MM.1S (cell line): ENCODE measurements at regions not wholly inside any gene's neighbourhood (a gene's known extent, or its start where the extent isn't known, plus 50 kb on each side); places are given as distances from the start of the nearest gene placed in this dataset.

ENCODE experiments used
- DNase-seq: peaks from one replicate; pipeline ENCODE4 v3.0.0-alpha.2; 2015
- H2AFZ ChIP-seq: fragments of 300-600 bp; sonication (generic); 2 replicates; pipeline ENCODE4 v1.6.0; 2016; ENCODE audit warnings: antibody characterized with exemption, low read length
- H3F3A ChIP-seq: fragments of 300-600 bp; sonication (generic); 2 replicates; pipeline ENCODE4 v1.6.1; 2016; ENCODE audit warnings: mild to moderate bottlenecking, antibody characterized with exemption, low read length, moderate library complexity, mixed read lengths; ENCODE audit not compliant: insufficient read depth
- H3K27ac ChIP-seq: fragments of 300-600 bp; sonication (generic); 2 replicates; pipeline ENCODE4 v1.5.1; 2016; ENCODE audit warnings: mild to moderate bottlenecking, low read length
- H3K27me3 ChIP-seq: fragments of 300-600 bp; sonication (generic); replicated peaks from 2 replicates; pipeline ENCODE4 v1.6.0; 2016; ENCODE audit warnings: low read length; ENCODE audit not compliant: insufficient read depth
- H3K36me3 ChIP-seq: fragments of 300-600 bp; sonication (generic); replicated peaks from 2 replicates; pipeline ENCODE4 v1.6.1; 2016; ENCODE audit warnings: mild to moderate bottlenecking, low read length, mixed read lengths; ENCODE audit not compliant: insufficient read depth
- H3K4me1 ChIP-seq: fragments of 300-600 bp; sonication (generic); 2 replicates; pipeline ENCODE4 v1.6.1; 2016; ENCODE audit warnings: low read length, mixed read lengths
- H3K4me2 ChIP-seq: fragments of 300-600 bp; sonication (generic); 2 replicates; pipeline ENCODE4 v1.6.0; 2016; ENCODE audit warnings: low read depth, low read length
- H3K4me3 ChIP-seq: fragments of 300-600 bp; sonication (generic); 2 replicates; pipeline ENCODE4 v1.5.1; 2016; ENCODE audit warnings: low read length, mixed read lengths
- H3K79me2 ChIP-seq: fragments of 300-600 bp; sonication (generic); 2 replicates; pipeline ENCODE4 v1.6.1; 2016; ENCODE audit warnings: mixed run types, low read length, mixed read lengths
- H3K9ac ChIP-seq: fragments of 300-600 bp; sonication (generic); 2 replicates; pipeline ENCODE4 v1.6.1; 2016; ENCODE audit warnings: low read length, mixed read lengths
- H3K9me2 ChIP-seq: fragments of 300-600 bp; sonication (generic); replicated peaks from 2 replicates; pipeline ENCODE4 v1.6.1; 2016; ENCODE audit warnings: mild to moderate bottlenecking, low read length, mixed read lengths; ENCODE audit not compliant: insufficient read depth
- H3K9me3 ChIP-seq: fragments of 300-600 bp; sonication (generic); replicated peaks from 2 replicates; pipeline ENCODE4 v1.6.1; 2016; ENCODE audit warnings: mild to moderate bottlenecking, low read length, mixed read lengths; ENCODE audit not compliant: insufficient read depth
- H4K20me1 ChIP-seq: fragments of 300-600 bp; sonication (generic); 2 replicates; pipeline ENCODE4 v1.6.1; 2016; ENCODE audit warnings: mild to moderate bottlenecking, low read length, moderate library complexity, mixed read lengths; ENCODE audit not compliant: insufficient read depth
- EZH2 ChIP-seq: fragments of 300-600 bp; sonication (generic); optimal IDR thresholded peaks from 2 replicates; pipeline ENCODE3; 2017; ENCODE audit warnings: low read depth, mild to moderate bottlenecking, antibody characterized with exemption, low read length, mixed read lengths
- EZH2phosphoT487 ChIP-seq: fragments of 300-600 bp; sonication (generic); IDR thresholded peaks from 2 replicates; pipeline ENCODE4 v1.6.1; 2018; ENCODE audit warnings: antibody characterized with exemption, low read length
- TF ChIP-seq, protein P1 (sequence below): fragments of 300-600 bp; sonication (generic); IDR thresholded peaks from 2 replicates; pipeline ENCODE4 v1.5.1; 2016; ENCODE audit warnings: antibody characterized with exemption, low read length, mixed read lengths

DNA sequence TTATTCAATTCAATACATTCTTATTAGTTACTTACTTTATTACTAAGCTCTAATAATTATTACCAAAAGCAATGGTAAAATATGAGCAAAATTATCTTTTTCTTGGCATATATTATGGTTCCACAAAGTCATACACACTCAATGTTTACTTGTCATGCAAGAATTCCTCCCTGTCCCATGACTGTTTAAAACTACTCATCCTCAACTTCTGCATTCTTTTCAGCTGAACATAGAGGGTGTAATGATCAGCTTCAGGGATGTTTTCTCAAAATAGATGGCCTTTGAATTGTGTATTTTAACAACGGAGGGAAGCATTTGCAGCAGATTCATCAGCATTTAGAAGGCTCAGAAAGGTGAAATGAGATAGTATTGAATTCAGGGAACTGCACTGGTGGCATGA lies 499.0 kb downstream of the RWDD3 start:
- H3K79me2 ChIP-seq, result no peaks in the 10 kb centered on the region
- DNase-seq, result no peak
- H3K9ac ChIP-seq, result no peak overlapping the region
- no peaks in the 10 kb centered on the region for H3F3A ChIP-seq
- TF ChIP-seq EZH2phosphoT487 (no peak), EZH2 (no peak)
- TF ChIP-seq, protein P1, sequence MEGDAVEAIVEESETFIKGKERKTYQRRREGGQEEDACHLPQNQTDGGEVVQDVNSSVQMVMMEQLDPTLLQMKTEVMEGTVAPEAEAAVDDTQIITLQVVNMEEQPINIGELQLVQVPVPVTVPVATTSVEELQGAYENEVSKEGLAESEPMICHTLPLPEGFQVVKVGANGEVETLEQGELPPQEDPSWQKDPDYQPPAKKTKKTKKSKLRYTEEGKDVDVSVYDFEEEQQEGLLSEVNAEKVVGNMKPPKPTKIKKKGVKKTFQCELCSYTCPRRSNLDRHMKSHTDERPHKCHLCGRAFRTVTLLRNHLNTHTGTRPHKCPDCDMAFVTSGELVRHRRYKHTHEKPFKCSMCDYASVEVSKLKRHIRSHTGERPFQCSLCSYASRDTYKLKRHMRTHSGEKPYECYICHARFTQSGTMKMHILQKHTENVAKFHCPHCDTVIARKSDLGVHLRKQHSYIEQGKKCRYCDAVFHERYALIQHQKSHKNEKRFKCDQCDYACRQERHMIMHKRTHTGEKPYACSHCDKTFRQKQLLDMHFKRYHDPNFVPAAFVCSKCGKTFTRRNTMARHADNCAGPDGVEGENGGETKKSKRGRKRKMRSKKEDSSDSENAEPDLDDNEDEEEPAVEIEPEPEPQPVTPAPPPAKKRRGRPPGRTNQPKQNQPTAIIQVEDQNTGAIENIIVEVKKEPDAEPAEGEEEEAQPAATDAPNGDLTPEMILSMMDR, result no peak
- no peaks in the 10 kb centered on the region for H3K36me3 ChIP-seq
- H3K9me2 ChIP-seq, result no peaks in the 10 kb centered on the region
- H3K27ac ChIP-seq, result no peak overlapping the region
- H4K20me1 ChIP-seq, result no peaks in the 10 kb centered on the region
- H3K27me3 ChIP-seq, result no peaks in the 10 kb centered on the region
- no peak overlapping the region for H3K4me3 ChIP-seq
- no peak overlapping the region for H3K4me2 ChIP-seq
- no peaks in the 10 kb centered on the region for H3K9me3 ChIP-seq
- H2AFZ ChIP-seq, result no peak overlapping the region
- no peaks in the 10 kb centered on the region for H3K4me1 ChIP-seq

DNA sequence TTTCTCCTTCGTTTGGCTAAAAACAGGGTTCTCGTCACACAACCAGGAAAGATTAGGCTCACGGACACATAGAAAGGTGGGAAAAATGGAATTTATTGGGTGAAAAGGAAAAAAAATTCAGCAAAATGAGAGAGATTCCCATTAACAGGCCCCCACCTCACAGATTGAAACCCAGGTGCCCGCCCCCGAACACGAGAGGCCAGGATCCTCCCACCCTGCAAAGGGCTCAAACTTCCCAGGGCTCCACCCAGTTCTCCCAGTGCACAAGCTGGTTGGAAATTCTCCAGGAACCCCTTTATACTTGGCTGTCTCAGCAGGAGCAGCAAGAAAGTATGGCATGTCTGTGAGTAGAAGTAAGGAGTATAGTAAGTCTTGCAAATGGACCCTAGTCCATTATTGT lies 499.7 kb downstream of the RWDD3 start:
- Histone ChIP-seq H3K27me3 (no peaks in the 10 kb centered on the region), H3K9me3 (no peaks in the 10 kb centered on the region), H4K20me1 (no peaks in the 10 kb centered on the region), H3K36me3 (no peaks in the 10 kb centered on the region), H3K9ac (no peak overlapping the region), H3K79me2 (no peaks in the 10 kb centered on the region), H3K27ac (no peak overlapping the region), H2AFZ (no peak overlapping the region), H3K4me3 (no peak overlapping the region), H3K4me2 (no peak overlapping the region), H3K4me1 (no peaks in the 10 kb centered on the region), H3K9me2 (no peaks in the 10 kb centered on the region), H3F3A (no peaks in the 10 kb centered on the region)
- TF ChIP-seq EZH2phosphoT487, result no peak
- TF ChIP-seq EZH2, result no peak
- TF ChIP-seq, protein P1, result no peak
- no peak for DNase-seq

DNA sequence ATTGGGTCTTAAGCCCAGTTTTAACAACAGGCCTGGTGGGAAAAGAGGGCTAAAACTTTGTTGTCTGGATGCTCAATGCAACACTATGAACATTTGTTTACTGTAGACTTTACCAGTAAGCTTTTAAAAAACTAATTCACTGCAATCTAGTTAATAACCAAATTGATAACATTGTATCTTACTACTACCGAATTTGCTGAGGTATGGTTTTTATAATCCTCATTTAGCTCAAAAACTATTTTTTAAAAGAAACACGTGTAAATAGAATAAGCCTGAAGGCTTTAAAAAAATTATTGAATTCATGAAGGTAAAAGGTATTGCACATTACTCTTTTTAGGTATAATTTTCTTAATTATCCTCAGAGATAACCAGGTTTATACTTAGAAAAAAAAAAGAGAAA lies 500.6 kb downstream of the RWDD3 start:
- Histone ChIP-seq H3K36me3 (no peaks in the 10 kb centered on the region), H3K4me2 (no peak overlapping the region), H4K20me1 (no peaks in the 10 kb centered on the region), H3K9ac (no peak overlapping the region), H3K9me2 (no peaks in the 10 kb centered on the region), H3F3A (no peaks in the 10 kb centered on the region), H3K4me1 (no peaks in the 10 kb centered on the region), H3K27me3 (no peaks in the 10 kb centered on the region), H2AFZ (no peak overlapping the region), H3K27ac (no peak overlapping the region), H3K9me3 (no peaks in the 10 kb centered on the region), H3K4me3 (no peak overlapping the region), H3K79me2 (no peaks in the 10 kb centered on the region)
- DNase-seq, result no peak
- TF ChIP-seq EZH2 (no peak), EZH2phosphoT487 (no peak)

DNA sequence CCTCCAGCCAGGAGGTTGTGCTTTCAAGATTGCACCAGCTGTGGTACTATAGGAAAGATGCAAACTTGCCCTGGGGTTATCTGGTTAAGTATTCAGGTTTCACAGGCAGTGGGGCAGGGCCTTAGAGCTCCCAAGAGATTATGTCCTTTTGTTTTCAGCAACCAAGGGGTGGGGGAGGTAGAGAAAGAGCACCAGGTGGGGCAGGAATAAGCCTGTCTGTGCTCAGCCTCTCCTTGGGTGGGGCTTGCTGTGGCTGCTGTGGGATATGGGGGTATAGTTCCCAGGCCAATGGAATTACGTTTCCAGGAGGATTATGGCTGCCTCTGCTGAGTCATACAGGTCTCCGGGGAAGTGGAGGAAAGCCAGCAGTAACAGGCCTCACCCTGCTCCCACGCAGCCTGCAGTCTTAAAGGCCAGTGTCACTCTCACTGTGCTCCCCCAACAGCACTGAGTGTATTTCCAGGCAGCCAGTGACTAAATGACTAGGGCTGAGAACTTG lies 508.6 kb downstream of the RWDD3 start:
- peak; percentile 36 for DNase-seq
- H2AFZ ChIP-seq, result no peak overlapping the region

More for the DNA sequence above, 508.6 kb downstream of the RWDD3 start:
- no peaks in the 10 kb centered on the region for H3K9me2 ChIP-seq
- no peak overlapping the region for H3K4me3 ChIP-seq
- no peaks in the 10 kb centered on the region for H4K20me1 ChIP-seq
- H3K27me3 ChIP-seq, result no peaks in the 10 kb centered on the region
- TF ChIP-seq EZH2phosphoT487 (no peak), EZH2 (no peak)
- TF ChIP-seq, protein P1, result no peak
- no peaks in the 10 kb centered on the region for H3K36me3 ChIP-seq
- H3F3A ChIP-seq, result no peaks in the 10 kb centered on the region
- no peaks in the 10 kb centered on the region for H3K9me3 ChIP-seq
- no peak overlapping the region for H3K4me2 ChIP-seq
- no peak overlapping the region for H3K27ac ChIP-seq
- no peaks in the 10 kb centered on the region for H3K4me1 ChIP-seq
- H3K79me2 ChIP-seq, result no peaks in the 10 kb centered on the region
- no peak overlapping the region for H3K9ac ChIP-seq
